A549 (cell line): ENCODE measurements at regions not wholly inside any gene's neighbourhood (a gene's known extent, or its start where the extent isn't known, plus 50 kb on each side); places are given as distances from the start of the nearest gene placed in this dataset.

Source experiments
- CBX2 ChIP-seq: fragments of 200-600 bp; sonication (generic); IDR thresholded peaks from 2 replicates; pipeline ENCODE4 v1.6.1; 2016; ENCODE audit warnings: low read depth, mild to moderate bottlenecking, borderline replicate concordance
- CEBPB ChIP-seq, 2 experiments: fragments of >200 bp in 1 of 2; sonication (Bioruptor Twin) in 1 of 2; formaldehyde crosslinking in 1 of 2; IDR thresholded peaks; 2 replicates each; pipeline ENCODE4 v1.6.1; 2012 to 2016
- CTCF ChIP-seq: fragments of >200 bp; sonication (Bioruptor Twin); formaldehyde crosslinking; IDR thresholded peaks from 3 replicates; pipeline ENCODE4 v1.5.1; 2016
- EP300 ChIP-seq, 2 experiments: fragments of >200 bp; sonication (Bioruptor Twin); formaldehyde crosslinking; IDR thresholded peaks; 2 replicates in 1 of 2; 3 replicates in 1 of 2; pipeline ENCODE4 v1.6.1; 2016 to 2017
- FOXS1 ChIP-seq: fragments of 250-450 bp; sonication (Bioruptor Pico); IDR thresholded peaks from 2 replicates; pipeline ENCODE4 v1.5.0; 2020; ENCODE audit warnings: mild to moderate bottlenecking, moderate library complexity
- HMGXB4 ChIP-seq: fragments of 250-450 bp; sonication (Bioruptor Pico); IDR thresholded peaks from 2 replicates; pipeline ENCODE4 v1.5.0; 2021; ENCODE audit warnings: mild to moderate bottlenecking, moderate library complexity, borderline replicate concordance
- KDM5A ChIP-seq: fragments of 200-600 bp; sonication (generic); IDR thresholded peaks from 2 replicates; pipeline ENCODE4 v1.6.1; 2016; ENCODE audit warnings: antibody characterized with exemption, mild to moderate bottlenecking
- MYC ChIP-seq: IDR thresholded peaks from 2 replicates; pipeline ENCODE4 v1.6.1; 2012; ENCODE audit warnings: mild to moderate bottlenecking, inconsistent platforms, low read length, improper control_type of control experiment, borderline replicate concordance
- POLR2A ChIP-seq: IDR thresholded peaks from 2 replicates; pipeline ENCODE4 v1.6.1; 2012; ENCODE audit warnings: mild to moderate bottlenecking, low read length

- no peak for TF ChIP-seq CBX2
- no peak for TF ChIP-seq EP300 (IDR thresholded peaks at IDR 0.05)
- no peak for TF ChIP-seq FOXS1 (CRISPR knock-in tag)
- no peak for TF ChIP-seq POLR2A
- TF ChIP-seq MYC, result no peak
- TF ChIP-seq CTCF, result no peak
- no peak for TF ChIP-seq CEBPB (IDR thresholded peaks at IDR 0.05)
- TF ChIP-seq KDM5A, result no peak
- TF ChIP-seq HMGXB4 (CRISPR knock-in tag), result no peak
These were observed 226.5 kb downstream of the CBLN4 start for GRCh38 chr20:55778796-55779195.
